SHP77 (cell line): ENCODE measurements at regions not wholly inside any gene's neighbourhood (a gene's known extent, or its start where the extent isn't known, plus 50 kb on each side); places are given as distances from the start of the nearest gene placed in this dataset.
"Not testable (repeated sequence)": the region's sequence is repeated elsewhere in the genome, so short reads cannot be mapped to it uniquely, and the experiment has no call there.

Source experiments
- DNase-seq, 2 experiments: peaks; one replicate each; lab custom pipeline; 2025; lab: John Stamatoyannopoulos, UW

GRCh38 chr2:57597940-57598339 lies 448.7 kb upstream of the VRK2 start:
- DNase-seq: no peak

DNA sequence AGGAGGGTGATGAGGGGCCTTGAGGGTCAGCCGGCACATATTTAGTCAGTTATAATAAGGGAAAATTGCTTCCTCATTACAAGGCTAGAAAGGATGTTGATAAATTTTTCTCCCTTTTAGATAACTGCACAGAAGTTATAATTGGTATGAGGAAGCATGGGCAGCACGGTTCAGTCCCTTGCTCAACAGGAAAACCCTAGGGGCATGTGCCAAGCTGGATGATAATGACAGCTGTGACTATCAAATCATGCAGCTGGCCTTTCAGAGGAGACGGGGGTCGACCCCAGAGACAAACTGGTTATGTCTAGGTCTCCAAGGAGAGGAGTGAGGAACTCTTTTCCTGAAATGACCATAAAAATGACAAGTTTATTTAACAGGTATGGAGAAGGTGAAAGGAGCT lies 448.1 kb upstream of the VRK2 start:
- no peak for DNase-seq

DNA sequence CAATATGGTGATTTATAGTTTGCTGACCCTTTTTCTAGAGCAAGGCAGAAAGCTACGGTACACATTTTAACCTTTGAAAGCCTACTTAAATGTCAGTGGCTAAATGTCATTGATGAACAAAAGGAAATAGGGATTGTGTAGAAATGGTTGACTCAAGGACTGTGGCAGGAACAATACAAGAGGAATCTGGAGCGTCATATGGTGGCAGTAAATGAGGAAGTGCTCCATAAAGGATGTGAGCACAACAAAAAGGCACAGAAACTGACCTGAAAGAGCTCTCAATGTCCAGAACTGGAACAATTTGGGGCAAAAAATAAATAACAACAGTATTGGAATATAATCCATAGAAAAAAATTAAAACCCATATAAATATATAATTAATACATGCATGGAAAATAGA lies 443.9 kb upstream of the VRK2 start:
- no peak for DNase-seq

DNA sequence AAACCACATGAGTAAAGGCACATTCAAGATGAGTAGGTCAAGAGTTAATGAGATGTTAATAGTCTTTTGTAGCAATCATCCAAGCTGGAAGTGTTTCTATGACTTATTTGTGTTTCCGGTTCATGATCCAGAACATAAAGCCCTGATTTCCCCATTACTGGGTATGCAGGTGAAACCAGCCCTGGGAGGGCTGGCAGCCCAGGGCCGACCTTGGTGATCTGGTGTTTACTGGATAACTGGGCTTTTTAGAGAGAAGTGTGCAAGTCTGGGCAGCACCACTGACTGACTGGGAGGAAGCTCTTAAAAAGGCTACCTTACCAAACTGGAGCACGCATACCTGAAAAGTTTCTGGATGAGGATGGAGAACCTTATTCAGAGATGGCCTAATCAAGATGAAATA lies 431.6 kb upstream of the VRK2 start:
- DNase-seq: no peak

GRCh38 chr2:57615855-57616556 lies 430.6 kb upstream of the VRK2 start:
- DNase-seq: no peak

DNA sequence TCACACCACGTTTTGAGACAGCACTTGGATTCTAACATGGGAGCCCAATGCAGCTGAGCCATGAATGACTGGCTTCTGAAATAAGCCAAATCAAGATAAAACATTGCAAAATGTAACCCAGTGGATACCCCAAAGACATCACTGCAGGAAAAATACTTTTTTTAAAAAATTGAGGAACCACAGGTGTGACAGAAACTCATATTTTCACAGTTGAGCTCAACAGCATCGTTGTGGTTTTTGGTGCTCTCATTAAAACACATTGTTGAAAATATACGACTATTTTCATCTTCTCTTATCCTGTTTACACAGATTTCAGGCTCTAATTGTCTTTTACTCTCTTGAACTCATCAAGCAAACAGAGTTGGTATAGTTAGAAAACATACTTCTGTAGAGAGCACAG lies 429.3 kb upstream of the VRK2 start:
- no peak for DNase-seq

DNA sequence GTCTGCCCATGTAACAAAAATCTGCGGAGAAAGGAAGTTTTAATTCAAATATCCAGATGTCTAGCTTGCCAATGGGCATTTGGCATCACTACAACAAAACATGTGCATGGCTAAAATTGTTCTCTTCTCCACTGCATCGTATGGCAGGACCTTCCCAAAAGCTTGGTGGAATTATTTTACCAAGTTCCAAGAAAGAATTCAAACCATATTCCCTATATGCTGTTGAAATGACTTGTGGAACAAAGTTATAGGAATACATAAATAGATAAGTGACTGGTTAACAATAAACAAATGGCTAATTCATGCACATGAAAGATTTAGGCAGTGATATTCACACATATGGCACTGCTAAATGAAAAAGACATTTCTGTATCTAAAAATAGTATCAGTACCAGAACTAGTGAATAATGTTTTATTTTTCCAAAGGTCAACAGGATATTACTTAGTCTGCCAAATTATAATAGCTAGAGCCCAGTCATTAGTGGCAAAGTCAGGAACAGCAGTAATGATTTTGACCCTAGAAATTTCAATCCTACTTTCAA lies 425.4 kb upstream of the VRK2 start:
- no peak for DNase-seq

- DNase-seq: no peak
Observed at GRCh38 chr2:57622009-57622408, 424.6 kb upstream of the VRK2 start.

DNA sequence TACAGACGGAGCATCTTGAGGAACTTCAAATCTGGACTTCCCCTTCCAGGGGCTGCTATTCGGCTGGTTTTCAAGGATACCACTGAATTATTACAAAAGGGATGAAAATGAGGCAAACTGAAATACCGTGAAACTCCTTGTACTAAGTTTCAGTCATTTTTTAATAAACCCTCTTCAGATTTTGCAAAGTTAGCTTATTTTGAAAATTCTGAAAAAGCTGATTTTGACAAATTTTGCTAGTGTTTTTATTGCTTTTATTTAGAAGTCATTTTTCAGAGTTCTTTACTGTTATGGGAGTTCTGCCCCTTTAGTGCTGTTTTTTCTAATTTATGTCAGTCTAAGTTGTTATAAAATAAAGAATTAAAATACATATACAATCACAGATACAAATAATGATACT lies 390.4 kb upstream of the VRK2 start:
- DNase-seq: no peak

DNA sequence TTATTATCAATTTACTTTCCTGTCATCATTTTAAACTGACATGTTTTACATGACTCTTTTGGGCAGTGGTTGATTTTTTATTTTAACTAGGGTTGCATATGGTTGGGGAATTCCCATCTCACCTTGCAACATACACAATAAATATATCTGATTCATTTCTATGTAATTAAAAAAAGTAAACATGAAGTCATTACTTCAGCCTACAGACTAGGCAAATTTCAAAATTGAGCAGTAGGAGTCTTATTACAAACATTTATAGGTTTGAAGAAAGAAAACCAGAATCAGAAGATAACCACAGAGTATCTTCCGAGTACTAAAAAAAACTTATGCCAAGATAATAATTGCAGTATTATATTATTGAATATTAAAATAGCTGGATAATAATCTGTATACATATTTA lies 377.0 kb upstream of the VRK2 start:
- DNase-seq: no peak

GRCh38 chr2:57674025-57674424 lies 372.6 kb upstream of the VRK2 start:
- no peak for DNase-seq

- no peak for DNase-seq
Observed at GRCh38 chr2:57674743-57675142, 371.9 kb upstream of the VRK2 start.

- no peak for DNase-seq
Observed at GRCh38 chr2:57677296-57677695, 369.3 kb upstream of the VRK2 start.

DNA sequence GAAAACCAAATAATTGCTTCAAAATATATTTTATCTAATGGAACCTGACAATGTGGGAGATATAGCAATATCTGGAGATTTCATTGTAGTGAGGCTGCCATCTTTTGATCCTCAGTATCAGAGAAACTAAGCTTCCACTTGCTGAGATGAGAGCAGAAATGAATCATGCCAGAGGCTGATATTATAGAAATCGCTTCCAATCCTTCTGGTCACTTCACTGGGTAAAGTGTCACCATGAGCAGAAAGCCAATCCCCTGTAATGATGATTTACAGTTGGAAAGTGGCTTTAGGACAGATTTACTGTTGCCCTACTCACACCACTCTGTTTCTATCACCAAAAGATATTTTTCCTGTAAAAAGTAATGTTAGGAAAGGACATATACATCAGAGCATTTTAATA lies 365.0 kb upstream of the VRK2 start:
- DNase-seq: no peak

GRCh38 chr2:57685032-57685431 lies 361.6 kb upstream of the VRK2 start:
- DNase-seq: no peak

- no peak for DNase-seq
Observed at GRCh38 chr2:57692395-57692794, 354.2 kb upstream of the VRK2 start.

DNA sequence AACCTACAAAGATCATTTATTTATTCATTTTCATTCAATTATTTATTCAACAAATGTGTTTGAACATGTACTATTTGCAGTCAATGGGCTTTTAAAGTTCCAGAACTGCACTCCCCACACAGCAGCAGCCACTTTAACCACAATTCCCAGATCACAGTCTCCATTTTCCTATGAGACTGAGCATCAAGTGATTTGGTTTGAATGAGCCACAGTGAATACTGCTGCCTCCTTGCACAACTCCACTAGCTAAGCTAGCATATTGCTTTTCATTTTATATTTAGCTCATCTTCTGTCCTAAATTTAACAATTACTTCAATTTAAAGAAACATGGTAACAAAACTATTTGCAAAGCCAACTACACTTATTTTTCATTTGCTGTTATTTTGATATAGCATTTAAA lies 353.4 kb upstream of the VRK2 start:
- no peak for DNase-seq

DNA sequence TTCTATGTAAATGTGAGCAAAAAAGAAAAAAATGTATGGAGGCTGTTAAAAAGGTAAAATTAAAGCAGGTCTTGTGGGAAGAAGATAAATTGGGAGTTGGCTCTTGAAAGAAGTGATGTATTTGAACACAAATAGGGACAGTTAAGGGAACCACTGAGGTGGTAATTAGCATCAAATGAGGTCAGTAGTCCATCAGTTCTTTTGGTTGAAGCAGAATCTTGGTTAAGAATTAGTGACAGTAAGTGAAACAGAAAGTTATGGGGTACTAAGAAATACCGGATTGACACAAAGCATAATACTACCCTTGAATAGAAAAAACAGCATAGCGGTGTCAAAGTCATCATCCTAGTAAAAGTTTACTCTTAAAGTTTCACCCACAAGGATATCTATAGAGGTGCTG lies 352.6 kb upstream of the VRK2 start:
- DNase-seq: no peak

GRCh38 chr2:57696016-57696415 lies 350.6 kb upstream of the VRK2 start:
- no peak for DNase-seq

DNA sequence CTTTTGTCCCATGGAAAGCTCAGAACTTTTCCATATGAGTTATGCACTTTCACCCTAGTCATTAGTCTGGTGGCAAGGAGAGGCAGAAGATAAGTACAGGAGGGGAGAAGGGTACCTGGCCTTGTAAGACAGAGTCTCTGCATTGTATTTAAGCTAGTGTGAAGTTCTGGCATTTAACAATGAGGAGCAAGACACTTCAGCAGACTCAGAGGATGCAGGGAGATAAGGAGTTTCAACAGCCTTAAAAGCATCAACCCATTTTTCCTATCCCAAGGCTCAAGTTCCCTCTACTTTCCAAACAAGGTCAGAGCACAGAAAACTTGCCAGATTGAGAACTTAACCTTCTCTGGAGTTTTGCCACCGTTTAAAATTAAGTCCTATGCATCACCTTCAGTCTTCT lies 348.2 kb upstream of the VRK2 start:
- DNase-seq: no peak

GRCh38 chr2:57698935-57699449 lies 347.6 kb upstream of the VRK2 start:
- DNase-seq: no peak

DNA sequence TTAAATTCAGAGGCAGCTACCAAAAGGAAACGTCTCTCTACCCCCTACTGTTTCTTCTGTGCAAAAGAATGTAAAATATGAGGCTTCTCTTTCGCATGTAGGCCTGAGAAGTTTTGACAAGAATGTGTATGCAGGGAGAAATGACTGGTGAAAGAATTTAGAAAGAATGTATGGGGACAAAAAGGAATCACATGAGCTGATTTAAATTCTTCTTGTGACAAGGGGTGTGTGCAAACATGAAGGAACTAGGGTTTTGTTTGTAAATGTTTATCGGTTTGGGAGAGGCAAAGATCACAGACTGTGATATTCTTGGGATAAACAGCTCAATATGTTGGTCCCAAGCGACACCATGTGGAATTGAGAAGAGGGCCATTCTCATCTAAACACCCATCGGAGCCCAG lies 345.2 kb upstream of the VRK2 start:
- DNase-seq: no peak

DNA sequence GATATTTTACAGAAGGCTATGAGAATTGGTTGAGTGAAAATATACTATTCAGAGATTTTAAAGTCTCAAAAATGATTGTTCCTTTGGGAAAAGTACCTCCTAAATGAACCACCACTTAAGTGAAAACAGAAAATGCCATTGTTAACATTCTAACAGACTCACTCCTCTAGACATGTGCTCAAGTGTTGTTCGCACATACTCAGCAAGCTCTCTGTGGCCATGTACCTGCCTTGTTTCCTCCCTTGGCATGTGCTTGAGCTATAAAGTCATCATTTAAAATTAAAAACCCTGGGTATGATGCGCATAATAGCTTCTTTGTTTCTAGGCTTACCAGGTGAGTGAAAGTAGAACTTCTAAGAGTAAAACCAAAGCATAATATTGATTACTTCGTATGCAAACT lies 343.2 kb upstream of the VRK2 start:
- DNase-seq: no peak

- not testable (repeated sequence) for DNase-seq
Observed at GRCh38 chr2:57707794-57708193, 338.8 kb upstream of the VRK2 start.
